A673 (cell line): ENCODE measurements at regions not wholly inside any gene's neighbourhood (a gene's known extent, or its start where the extent isn't known, plus 50 kb on each side); places are given as distances from the start of the nearest gene placed in this dataset.

Experiments
- BruUV-seq: library from RNA; stranded (reverse); fragments of 400-500 nt; replicated peaks from 2 replicates; lab custom pipeline; 2021; lab: Mats Ljungman, UMichigan
- CTCF ChIA-PET: fragments of 300-600 bp; sonication (Branson Sonifier 250); formaldehyde crosslinking; loops from one replicate; lab custom pipeline; 2022; ENCODE audit warnings: antibody characterized with exemption; lab: Charles Lee
- POLR2A ChIA-PET: fragments of 300-600 bp; sonication (Branson Sonifier 250); formaldehyde crosslinking; loops from one replicate; lab custom pipeline; 2022; ENCODE audit warnings: antibody characterized with exemption; ENCODE audit not compliant: low non-redundant PET; lab: Charles Lee
- DNase-seq: peaks from one replicate; pipeline ENCODE4 v3.0.0-alpha.2; 2015; ENCODE audit warnings: low spot score
- H3K27ac ChIP-seq: fragments of 200-600 bp; sonication (generic); 2 replicates; pipeline ENCODE4 v1.5.1; 2016; ENCODE audit warnings: mixed run types, low read depth, mild to moderate bottlenecking, mixed read lengths, antibody characterized with exemption, low read length; ENCODE audit not compliant: poor library complexity, severe bottlenecking
- H3K27me3 ChIP-seq: fragments of 200-600 bp; sonication (generic); replicated peaks from 2 replicates; pipeline ENCODE4 v1.6.1; 2017; ENCODE audit warnings: mixed run types, low read depth, mild to moderate bottlenecking, mixed read lengths, antibody characterized with exemption, low read length; ENCODE audit not compliant: insufficient read depth, poor library complexity
- H3K36me3 ChIP-seq: fragments of 200-600 bp; sonication (generic); 2 replicates; pipeline ENCODE4 v1.6.1; 2016; ENCODE audit warnings: mixed run types, mild to moderate bottlenecking, mixed read lengths, antibody characterized with exemption, low read length; ENCODE audit not compliant: insufficient read depth, poor library complexity, severe bottlenecking
- H3K4me1 ChIP-seq: fragments of 200-600 bp; sonication (generic); 2 replicates; pipeline ENCODE4 v1.6.1; 2017; ENCODE audit warnings: mixed run types, mild to moderate bottlenecking, mixed read lengths, antibody characterized with exemption, low read length; ENCODE audit not compliant: insufficient read depth, poor library complexity, severe bottlenecking
- H3K4me3 ChIP-seq: fragments of 200-600 bp; sonication (generic); 2 replicates; pipeline ENCODE4 v1.5.1; 2016; ENCODE audit warnings: low read depth, mixed run types, mild to moderate bottlenecking, mixed read lengths, low read length; ENCODE audit not compliant: poor library complexity, severe bottlenecking
- H3K9me3 ChIP-seq: fragments of 200-600 bp; sonication (generic); 2 replicates; pipeline ENCODE4 v1.6.1; 2016; ENCODE audit warnings: mixed run types, low read depth, mild to moderate bottlenecking, mixed read lengths, antibody characterized with exemption, low read length; ENCODE audit not compliant: poor library complexity, severe bottlenecking
- CTCF ChIP-seq: fragments of 300-800, 200-600 bp; sonication (generic); conservative IDR thresholded peaks from 2 replicates; pipeline ENCODE4 v1.5.1; 2017; ENCODE audit warnings: low read depth, mild to moderate bottlenecking, antibody characterized with exemption, low read length, moderate library complexity, mixed read lengths
- EZH2 ChIP-seq: fragments of 200-600 bp; sonication (generic); IDR thresholded peaks from 2 replicates; pipeline ENCODE4 v1.6.1; 2017; ENCODE audit warnings: borderline replicate concordance, low read depth, mild to moderate bottlenecking, mixed read lengths, antibody characterized with exemption, low read length; ENCODE audit not compliant: poor library complexity, severe bottlenecking
- intact Hi-C: fragments of 100-400 bp; cut with micrococcal nuclease; formaldehyde crosslinking; loops from one replicate; pipeline ENCODE4 v1.10.0; 2022; ENCODE audit not compliant: unreplicated experiment

GRCh38 chr5:118042076-118042475 lies 946.3 kb downstream of the DTWD2 start:
- Histone ChIP-seq H3K27ac (no peak overlapping the region), H3K9me3 (no peaks in the 10 kb centered on the region), H3K36me3 (no peaks in the 10 kb centered on the region), H3K27me3 (no peaks in the 10 kb centered on the region), H3K4me3 (no peak overlapping the region), H3K4me1 (no peaks in the 10 kb centered on the region)
- CTCF ChIA-PET: no interaction called here
- TF ChIP-seq CTCF: peak; percentile 16; the same call in 1 of the 2 replicates
- TF ChIP-seq EZH2: no peak
- intact Hi-C loops: no loop called here
- POLR2A ChIA-PET: no interaction called here
- BruUV-seq: no TSS peak
- no peak for DNase-seq

GRCh38 chr5:118040496-118040895 lies 947.9 kb downstream of the DTWD2 start:
- intact Hi-C loops: no loop called here
- Histone ChIP-seq H3K27ac (no peak overlapping the region), H3K9me3 (no peaks in the 10 kb centered on the region), H3K27me3 (no peaks in the 10 kb centered on the region), H3K4me3 (no peak overlapping the region), H3K36me3 (no peaks in the 10 kb centered on the region), H3K4me1 (no peaks in the 10 kb centered on the region)
- DNase-seq: no peak
- ChIA-PET POLR2A (no interaction called here), CTCF (no interaction called here)
- TF ChIP-seq EZH2: no peak
- TF ChIP-seq CTCF: no peak
- BruUV-seq: no TSS peak

- no peak for DNase-seq
- no peaks in the 10 kb centered on the region for H3K36me3 ChIP-seq
- H3K27me3 ChIP-seq: no peaks in the 10 kb centered on the region
- ChIA-PET POLR2A (no interaction called here), CTCF (no interaction called here)
- no peak overlapping the region for H3K4me3 ChIP-seq
- no peak overlapping the region for H3K27ac ChIP-seq
- TF ChIP-seq CTCF: no peak
- TF ChIP-seq EZH2: no peak
- intact Hi-C loops: no loop called here
- H3K9me3 ChIP-seq: no peaks in the 10 kb centered on the region
- no peaks in the 10 kb centered on the region for H3K4me1 ChIP-seq
- BruUV-seq: no TSS peak
These were observed 954.5 kb downstream of the DTWD2 start for GRCh38 chr5:118033686-118034338.
